ENCODE measurements at regions not wholly inside any gene's neighbourhood (a gene's known extent, or its start where the extent isn't known, plus 50 kb on each side); places are given as distances from the start of the nearest gene placed in this dataset.

GRCh38 chr19:31804668-31805067, 455.4 kb upstream of the TSHZ3 start:
- TF ChIP-seq POLR2A (IDR thresholded peaks at IDR 0.05; ENCODE audit: low read length) = no peak
- TF ChIP-seq GATA1 (IDR thresholded peaks at IDR 0.05; ENCODE audit: low read depth, low read length) = no peak
